ENCODE measurements at regions not wholly inside any gene's neighbourhood (a gene's known extent, or its start where the extent isn't known, plus 50 kb on each side); places are given as distances from the start of the nearest gene placed in this dataset.
A peak's percentile ranks its signal among the peaks of the same experiment; 100 is the strongest.
"Not testable (repeated sequence)": the region's sequence is repeated elsewhere in the genome, so short reads cannot be mapped to it uniquely, and the experiment has no call there.

DNA sequence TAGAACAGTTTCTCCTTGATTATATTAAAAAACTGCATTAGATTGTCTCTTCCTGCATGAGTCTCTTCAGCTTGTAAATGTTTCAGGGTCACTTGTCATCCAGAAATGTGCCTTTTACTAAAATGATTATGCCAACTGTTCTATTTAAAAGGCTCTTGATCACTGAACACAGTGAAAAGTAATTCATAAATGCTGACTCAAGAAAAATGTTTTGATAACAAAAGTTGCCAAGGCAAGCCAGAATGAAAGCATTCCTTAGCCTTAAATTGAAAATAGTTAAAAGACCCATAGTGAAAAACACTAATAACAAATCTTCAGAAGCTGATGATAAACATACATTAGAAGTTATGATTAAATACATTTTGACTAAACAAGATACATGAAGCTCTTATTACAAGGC lies 356.0 kb upstream of the KIF2B start:
- Histone ChIP-seq H3K36me3 (no peaks in the 10 kb centered on the region), H3K4me3 (no peak overlapping the region), H3K9me3 (no peaks in the 10 kb centered on the region), H3K27me3 (no peaks in the 10 kb centered on the region), H3K4me1 (no peaks in the 10 kb centered on the region), H3K27ac (no peak overlapping the region)
- DNase-seq = no peak
- intact Hi-C loops (cut with DNase I) = no loop called here
- no peak for ATAC-seq
- TF ChIP-seq, protein P1, sequence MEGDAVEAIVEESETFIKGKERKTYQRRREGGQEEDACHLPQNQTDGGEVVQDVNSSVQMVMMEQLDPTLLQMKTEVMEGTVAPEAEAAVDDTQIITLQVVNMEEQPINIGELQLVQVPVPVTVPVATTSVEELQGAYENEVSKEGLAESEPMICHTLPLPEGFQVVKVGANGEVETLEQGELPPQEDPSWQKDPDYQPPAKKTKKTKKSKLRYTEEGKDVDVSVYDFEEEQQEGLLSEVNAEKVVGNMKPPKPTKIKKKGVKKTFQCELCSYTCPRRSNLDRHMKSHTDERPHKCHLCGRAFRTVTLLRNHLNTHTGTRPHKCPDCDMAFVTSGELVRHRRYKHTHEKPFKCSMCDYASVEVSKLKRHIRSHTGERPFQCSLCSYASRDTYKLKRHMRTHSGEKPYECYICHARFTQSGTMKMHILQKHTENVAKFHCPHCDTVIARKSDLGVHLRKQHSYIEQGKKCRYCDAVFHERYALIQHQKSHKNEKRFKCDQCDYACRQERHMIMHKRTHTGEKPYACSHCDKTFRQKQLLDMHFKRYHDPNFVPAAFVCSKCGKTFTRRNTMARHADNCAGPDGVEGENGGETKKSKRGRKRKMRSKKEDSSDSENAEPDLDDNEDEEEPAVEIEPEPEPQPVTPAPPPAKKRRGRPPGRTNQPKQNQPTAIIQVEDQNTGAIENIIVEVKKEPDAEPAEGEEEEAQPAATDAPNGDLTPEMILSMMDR (IDR thresholded peaks at IDR 0.05) = no peak
- TF ChIP-seq POLR2A (IDR thresholded peaks at IDR 0.05) = no peak

DNA sequence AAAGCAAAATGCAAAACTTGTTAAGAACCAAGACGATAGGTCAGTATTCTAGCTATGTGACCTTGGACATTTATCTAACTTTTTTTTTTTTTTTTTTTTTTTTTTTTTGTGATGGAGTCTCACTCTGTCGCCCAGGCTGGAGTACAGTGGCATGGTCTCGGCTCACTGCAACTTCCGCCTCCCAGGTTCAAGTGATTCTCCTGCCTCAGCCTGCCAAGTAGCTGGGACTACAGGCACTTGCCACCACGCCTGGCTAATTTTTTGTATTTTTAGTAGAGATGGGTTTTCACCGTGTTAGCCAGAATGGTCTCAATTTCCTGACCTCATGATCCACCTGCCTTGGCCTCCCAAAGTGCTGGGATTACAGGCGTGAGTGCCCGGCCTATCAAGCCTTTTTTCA lies 358.3 kb upstream of the KIF2B start:
- H3K4me3 ChIP-seq; H3K4me1 ChIP-seq; H3K27me3 ChIP-seq; H3K9me3 ChIP-seq; H3K27ac ChIP-seq; ATAC-seq; H3K36me3 ChIP-seq; DNase-seq; intact Hi-C loops (cut with DNase I): not testable (repeated sequence)
- WGBS (ENCODE audit: insufficient coverage, low coverage, low lambda C conversion rate, missing lambda C conversion rate) = 69% methylated on average over 8 of the region's 8 CpGs

DNA sequence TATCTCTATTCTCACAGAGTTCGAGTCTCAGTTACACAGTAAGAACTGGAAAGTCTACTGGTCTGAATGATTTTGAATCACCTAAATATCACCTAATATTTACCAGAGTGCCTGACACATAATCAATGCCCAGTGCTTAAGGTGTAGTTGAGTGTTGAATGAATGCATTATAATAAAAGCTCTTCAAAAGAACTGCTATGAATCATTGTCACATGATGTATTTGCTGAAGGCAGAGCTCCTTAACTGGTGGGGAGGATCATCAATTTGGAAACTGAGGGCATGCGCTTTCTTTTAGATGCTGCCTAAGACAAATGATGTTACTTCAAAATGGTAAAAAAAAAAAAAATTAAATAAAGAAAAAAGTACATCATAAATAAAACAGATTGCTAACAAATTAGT lies 359.4 kb upstream of the KIF2B start:
- H3K27ac ChIP-seq = no peak overlapping the region
- ATAC-seq (no peak), DNase-seq (no peak)
- H3K4me3 ChIP-seq = no peak overlapping the region
- TF ChIP-seq POLR2A (IDR thresholded peaks at IDR 0.05) = no peak
- TF ChIP-seq, protein P1 (IDR thresholded peaks at IDR 0.05) = no peak
- H3K9me3 ChIP-seq = no peaks in the 10 kb centered on the region
- 57% methylated on average over 2 of the region's 2 CpGs for WGBS (ENCODE audit: insufficient coverage, low coverage, low lambda C conversion rate, missing lambda C conversion rate)
- no peaks in the 10 kb centered on the region for H3K36me3 ChIP-seq
- H3K27me3 ChIP-seq = no peaks in the 10 kb centered on the region
- intact Hi-C loops (cut with DNase I) = no loop called here
- H3K4me1 ChIP-seq = no peaks in the 10 kb centered on the region

DNA sequence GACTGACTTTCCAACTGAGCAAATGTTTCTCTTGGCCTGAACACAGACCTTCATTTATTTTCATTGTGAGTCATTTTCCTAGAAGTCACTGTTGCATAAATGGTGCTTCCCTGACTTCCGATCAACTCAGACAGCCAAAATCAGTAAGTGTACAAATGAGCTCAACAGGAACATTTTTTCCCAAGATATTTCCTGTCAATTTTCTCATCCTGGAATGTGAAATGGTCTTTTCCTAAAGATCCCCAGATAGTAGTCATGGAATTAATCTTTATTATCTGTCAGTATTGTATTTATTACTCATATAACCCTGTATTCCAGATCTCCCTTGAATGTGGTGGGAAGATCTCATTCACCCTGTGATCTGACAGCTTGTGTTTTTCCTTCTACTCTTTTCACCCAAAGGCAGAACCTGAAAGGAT lies 360.3 kb upstream of the KIF2B start:
- Histone ChIP-seq H3K36me3 (no peaks in the 10 kb centered on the region), H3K27ac (no peak overlapping the region), H3K4me1 (no peaks in the 10 kb centered on the region), H3K4me3 (no peak overlapping the region), H3K27me3 (no peaks in the 10 kb centered on the region), H3K9me3 (no peaks in the 10 kb centered on the region)
- intact Hi-C loops (cut with DNase I) = no loop called here
- peak; percentile 30 to 93 (median 57) for ATAC-seq
- TF ChIP-seq, protein P1 (IDR thresholded peaks at IDR 0.05) = no peak
- TF ChIP-seq POLR2A (IDR thresholded peaks at IDR 0.05) = no peak
- WGBS (ENCODE audit: insufficient coverage, low coverage, low lambda C conversion rate, missing lambda C conversion rate) = 21% methylated on average over 1 of the region's 1 CpG
- no peak for DNase-seq

DNA sequence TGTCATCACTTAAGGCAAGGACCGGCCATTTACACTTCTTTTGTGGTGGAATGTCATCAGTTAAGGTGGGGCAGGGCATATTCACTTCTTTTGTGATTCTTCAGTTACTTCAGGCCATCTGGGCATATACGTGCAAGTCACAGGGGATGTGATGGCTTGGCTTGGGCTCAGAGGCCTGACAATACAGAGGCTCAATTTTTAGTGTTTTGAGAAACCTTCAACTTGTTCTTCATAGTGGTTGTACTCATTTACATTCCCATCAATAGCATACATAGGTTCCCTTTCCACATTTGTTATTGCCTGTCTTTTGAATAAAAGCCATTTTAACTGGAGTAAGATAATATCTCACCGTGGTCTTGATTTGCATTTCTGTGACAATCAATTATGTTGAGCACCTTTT lies 366.8 kb upstream of the KIF2B start:
- H3K4me3 ChIP-seq; H3K27ac ChIP-seq; ATAC-seq; H3K27me3 ChIP-seq; H3K9me3 ChIP-seq; intact Hi-C loops (cut with DNase I); DNase-seq; H3K36me3 ChIP-seq; H3K4me1 ChIP-seq: not testable (repeated sequence)
- WGBS (ENCODE audit: insufficient coverage, low coverage, low lambda C conversion rate, missing lambda C conversion rate) = 43% methylated on average over 1 of the region's 3 CpGs

DNA sequence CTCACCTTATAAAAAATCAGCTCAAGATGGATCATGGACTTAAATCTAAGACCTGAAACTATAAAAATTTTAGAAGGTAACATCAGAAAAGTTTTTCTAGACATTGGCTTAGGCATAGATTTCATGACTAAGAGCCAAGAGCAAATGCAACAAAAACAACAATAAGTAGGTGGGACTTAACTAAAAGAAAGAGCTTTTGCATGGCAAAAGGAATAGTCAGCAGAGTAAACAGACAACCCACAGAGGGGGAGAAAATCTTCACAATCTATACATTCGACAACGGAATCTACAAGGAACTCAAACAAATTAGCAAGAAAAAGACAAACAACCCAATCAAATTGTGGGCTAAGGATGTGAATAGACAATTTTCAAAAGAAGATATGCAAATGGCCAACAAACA lies 368.4 kb upstream of the KIF2B start:
- 6% methylated on average over 2 of the region's 2 CpGs for WGBS (ENCODE audit: insufficient coverage, low coverage, low lambda C conversion rate, missing lambda C conversion rate)
- no peak overlapping the region for H3K27ac ChIP-seq
- intact Hi-C loops (cut with DNase I) = no loop called here
- TF ChIP-seq, protein P1 (IDR thresholded peaks at IDR 0.05) = no peak
- no peak for TF ChIP-seq POLR2A (IDR thresholded peaks at IDR 0.05)
- no peak overlapping the region for H3K4me3 ChIP-seq
- DNase-seq (no peak), ATAC-seq (no peak)
- H3K4me1 ChIP-seq = no peaks in the 10 kb centered on the region
- no peaks in the 10 kb centered on the region for H3K27me3 ChIP-seq
- H3K9me3 ChIP-seq = no peaks in the 10 kb centered on the region
- no peaks in the 10 kb centered on the region for H3K36me3 ChIP-seq
